Gastrocnemius medialis (tissue), 4 donors: ENCODE measurements at regions not wholly inside any gene's neighbourhood (a gene's known extent, or its start where the extent isn't known, plus 50 kb on each side); places are given as distances from the start of the nearest gene placed in this dataset.

Experiments used
- POLR2A ChIP-seq, 2 donors: fragments of 450-650 bp; IDR thresholded peaks; one replicate each; pipeline ENCODE4 v1.6.1; 2017; ENCODE audit warnings: antibody characterized with exemption in 2 of 2, mild to moderate bottlenecking in 2 of 2, moderate library complexity in 2 of 2
- TF ChIP-seq, protein P1 (sequence below), 5 experiments: fragments of 450-650 bp in 3 of 5; fragments of 200-600 bp in 2 of 5; sonication (generic) in 2 of 5; IDR thresholded peaks in 4 of 5; conservative IDR thresholded peaks in 1 of 5; 1 replicate in 4 of 5; 2 replicates in 1 of 5; pipeline ENCODE4 v1.5.1; 2016 to 2019; ENCODE audit warnings: antibody characterized with exemption in 5 of 5, mild to moderate bottlenecking in 3 of 5, moderate library complexity in 3 of 5

GRCh38 chr6:98639089-98639635 lies 195.2 kb upstream of the POU3F2 start:
- TF ChIP-seq, protein P1, sequence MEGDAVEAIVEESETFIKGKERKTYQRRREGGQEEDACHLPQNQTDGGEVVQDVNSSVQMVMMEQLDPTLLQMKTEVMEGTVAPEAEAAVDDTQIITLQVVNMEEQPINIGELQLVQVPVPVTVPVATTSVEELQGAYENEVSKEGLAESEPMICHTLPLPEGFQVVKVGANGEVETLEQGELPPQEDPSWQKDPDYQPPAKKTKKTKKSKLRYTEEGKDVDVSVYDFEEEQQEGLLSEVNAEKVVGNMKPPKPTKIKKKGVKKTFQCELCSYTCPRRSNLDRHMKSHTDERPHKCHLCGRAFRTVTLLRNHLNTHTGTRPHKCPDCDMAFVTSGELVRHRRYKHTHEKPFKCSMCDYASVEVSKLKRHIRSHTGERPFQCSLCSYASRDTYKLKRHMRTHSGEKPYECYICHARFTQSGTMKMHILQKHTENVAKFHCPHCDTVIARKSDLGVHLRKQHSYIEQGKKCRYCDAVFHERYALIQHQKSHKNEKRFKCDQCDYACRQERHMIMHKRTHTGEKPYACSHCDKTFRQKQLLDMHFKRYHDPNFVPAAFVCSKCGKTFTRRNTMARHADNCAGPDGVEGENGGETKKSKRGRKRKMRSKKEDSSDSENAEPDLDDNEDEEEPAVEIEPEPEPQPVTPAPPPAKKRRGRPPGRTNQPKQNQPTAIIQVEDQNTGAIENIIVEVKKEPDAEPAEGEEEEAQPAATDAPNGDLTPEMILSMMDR (IDR thresholded peaks at IDR 0.05 in 4 of 5, conservative IDR thresholded peaks at IDR 0.05 in 1 of 5): no peak
- TF ChIP-seq POLR2A (IDR thresholded peaks at IDR 0.05): no peak
